ENCODE measurements at regions not wholly inside any gene's neighbourhood (a gene's known extent, or its start where the extent isn't known, plus 50 kb on each side); places are given as distances from the start of the nearest gene placed in this dataset.

DNA sequence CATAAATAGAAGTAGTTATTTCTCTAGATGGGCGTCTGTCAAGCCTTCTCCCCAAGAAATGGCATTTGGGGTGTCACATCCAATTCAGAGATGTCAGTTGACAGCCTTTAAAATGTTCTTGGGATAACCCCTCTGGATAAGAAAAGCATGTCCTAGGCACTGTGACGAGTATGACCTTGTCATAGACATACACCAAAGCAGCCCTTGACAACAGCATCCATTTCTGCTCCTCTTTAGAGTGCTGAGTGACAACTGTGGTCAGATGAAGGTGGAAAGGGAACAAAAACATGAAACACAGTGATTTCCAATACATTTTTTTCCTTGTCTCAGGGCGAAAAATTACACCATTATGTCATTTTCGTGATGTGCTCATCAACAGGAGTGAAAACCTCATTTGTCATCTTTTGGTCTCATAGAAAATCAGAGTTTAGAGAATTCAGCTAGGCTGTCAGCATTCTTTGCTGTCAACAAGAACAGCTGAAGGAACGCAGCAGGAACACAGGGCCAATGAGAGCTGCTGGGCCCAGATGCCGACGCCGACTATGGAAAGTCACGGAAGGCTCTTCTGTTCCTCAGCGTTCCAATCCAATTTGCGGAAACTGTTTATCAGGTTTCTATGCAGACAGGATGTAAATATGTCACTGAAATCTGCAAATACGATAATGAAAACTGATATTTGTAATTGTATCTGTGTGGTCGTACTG is 193.2 kb downstream of the ICOS start:
- Histone ChIP-seq H3K27ac (no peak overlapping the region), H3K4me1 (peaks cover 0 to 5% (median 0%) of the 10 kb centered on the region in 4 donors), H3K4me3 (no peak overlapping the region), H3K27me3 (no peaks in the 10 kb centered on the region), H3K36me3 (no peaks in the 10 kb centered on the region), H3K9me3 (no peaks in the 10 kb centered on the region)
- no peak for DNase-seq (ENCODE audit: low spot score in 2 of 2)
- TF ChIP-seq EP300 (IDR thresholded peaks at IDR 0.05) (no peak), POLR2A (IDR thresholded peaks at IDR 0.05) (no peak), CTCF (IDR thresholded peaks at IDR 0.05) (no peak)
- 90 to 95% methylated on average over 13 of the region's 13 CpGs for WGBS, 2 donors

- WGBS, 2 donors = 40 to 48% methylated on average over 1 of the region's 1 CpG
Measured at GRCh38 chr2:204131621-204132020, 195.1 kb downstream of the ICOS start.

GRCh38 chr2:204133476-204133875 is 196.9 kb downstream of the ICOS start:
- WGBS, 2 donors = 54% methylated on average over 2 of the region's 2 CpGs
- Histone ChIP-seq H3K4me3 (no peak overlapping the region), H3K27ac (no peak overlapping the region), H3K27me3 (no peaks in the 10 kb centered on the region), H3K9me3 (no peaks in the 10 kb centered on the region), H3K36me3 (no peaks in the 10 kb centered on the region), H3K4me1 (peaks cover 0 to 7% (median 0%) of the 10 kb centered on the region in 4 donors)
- TF ChIP-seq CTCF (IDR thresholded peaks at IDR 0.05) = no peak
- TF ChIP-seq POLR2A (IDR thresholded peaks at IDR 0.05) = no peak
- TF ChIP-seq EP300 (IDR thresholded peaks at IDR 0.05) = no peak
- DNase-seq (ENCODE audit: low spot score in 2 of 2) = no peak

More at GRCh38 chr2:204131621-204132020, 195.1 kb downstream of the ICOS start:
- Histone ChIP-seq H3K36me3 (no peaks in the 10 kb centered on the region), H3K4me3 (no peak overlapping the region), H3K4me1 (peaks cover 0 to 7% (median 0%) of the 10 kb centered on the region in 4 donors), H3K27ac (no peak overlapping the region), H3K9me3 (no peaks in the 10 kb centered on the region), H3K27me3 (no peaks in the 10 kb centered on the region)
- no peak for TF ChIP-seq EP300 (IDR thresholded peaks at IDR 0.05)
- no peak for TF ChIP-seq CTCF (IDR thresholded peaks at IDR 0.05)
- no peak for TF ChIP-seq POLR2A (IDR thresholded peaks at IDR 0.05)
- DNase-seq (ENCODE audit: low spot score in 2 of 2) = no peak

DNA sequence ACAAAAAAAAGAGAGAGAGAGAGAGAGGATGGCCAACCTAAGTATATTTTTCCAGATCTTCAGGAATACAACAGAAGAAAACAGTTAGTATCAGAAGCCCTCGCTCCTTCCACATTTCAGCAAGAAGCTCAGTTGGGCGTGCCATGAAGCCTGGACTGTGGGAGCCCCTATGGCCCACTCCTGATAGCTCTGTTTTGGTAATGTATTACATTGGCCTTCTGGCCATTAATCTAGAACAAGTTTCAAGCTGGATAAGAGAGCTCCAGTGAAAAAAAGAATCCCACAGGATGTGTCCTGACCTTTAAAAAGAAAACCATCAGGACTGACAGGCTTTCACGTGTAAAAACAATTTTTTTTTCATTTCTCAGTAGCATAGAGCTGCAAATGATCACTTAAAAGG is 197.9 kb downstream of the ICOS start:
- Histone ChIP-seq H3K36me3 (no peaks in the 10 kb centered on the region), H3K27ac (no peak overlapping the region), H3K27me3 (no peaks in the 10 kb centered on the region), H3K4me3 (no peak overlapping the region), H3K4me1 (peaks cover 0 to 7% (median 0%) of the 10 kb centered on the region in 4 donors), H3K9me3 (no peaks in the 10 kb centered on the region)
- DNase-seq (ENCODE audit: low spot score in 2 of 2) = no peak
- WGBS, 2 donors = 66 to 76% methylated on average over 3 of the region's 3 CpGs
- TF ChIP-seq POLR2A (IDR thresholded peaks at IDR 0.05) = no peak
- TF ChIP-seq CTCF (IDR thresholded peaks at IDR 0.05) = no peak
- no peak for TF ChIP-seq EP300 (IDR thresholded peaks at IDR 0.05)

GRCh38 chr2:204135752-204136151 is 199.2 kb downstream of the ICOS start:
- TF ChIP-seq POLR2A (IDR thresholded peaks at IDR 0.05) (no peak), CTCF (IDR thresholded peaks at IDR 0.05) (no peak), EP300 (IDR thresholded peaks at IDR 0.05) (no peak)
- no peak overlapping the region for H3K27ac ChIP-seq
- no peak overlapping the region for H3K4me3 ChIP-seq
- no peak for DNase-seq (ENCODE audit: low spot score in 2 of 2)
- H3K9me3 ChIP-seq = no peaks in the 10 kb centered on the region
- no peaks in the 10 kb centered on the region for H3K27me3 ChIP-seq
- 95 to 98% methylated on average over 2 of the region's 2 CpGs for WGBS, 2 donors
- peaks cover 0 to 7% (median 0%) of the 10 kb centered on the region in 4 donors for H3K4me1 ChIP-seq
- no peaks in the 10 kb centered on the region for H3K36me3 ChIP-seq
